ENCODE measurements at regions not wholly inside any gene's neighbourhood (a gene's known extent, or its start where the extent isn't known, plus 50 kb on each side); places are given as distances from the start of the nearest gene placed in this dataset.

GRCh38 chr15:79582650-79583049 lies 150.5 kb downstream of the MINAR1 start:
- H3K4me2 ChIP-seq (ENCODE audit: low read length) = no peak overlapping the region
- no peak overlapping the region for H3K4me3 ChIP-seq (ENCODE audit: low read depth, low read length)
- no peaks in the 10 kb centered on the region for H3K36me3 ChIP-seq (ENCODE audit: control insufficient read depth, insufficient read depth, low read length)
- H3K27me3 ChIP-seq (ENCODE audit: control insufficient read depth, insufficient read depth, low read length) = no peaks in the 10 kb centered on the region
- no peak overlapping the region for H3K9ac ChIP-seq
- H3K4me1 ChIP-seq = no peaks in the 10 kb centered on the region
- TF ChIP-seq CTCF (IDR thresholded peaks at IDR 0.05) = no peak
- H2AFZ ChIP-seq = no peak overlapping the region
- no peaks in the 10 kb centered on the region for H3K79me2 ChIP-seq
- no peak overlapping the region for H3K27ac ChIP-seq
- H3K9me3 ChIP-seq (ENCODE audit: control insufficient read depth, low read length) = no peaks in the 10 kb centered on the region

- H3K36me3 ChIP-seq (ENCODE audit: control insufficient read depth, insufficient read depth, low read length) = no peaks in the 10 kb centered on the region
- H3K4me1 ChIP-seq = no peaks in the 10 kb centered on the region
- no peak overlapping the region for H2AFZ ChIP-seq
- H3K9ac ChIP-seq = no peak overlapping the region
- H3K9me3 ChIP-seq (ENCODE audit: control insufficient read depth, low read length) = no peaks in the 10 kb centered on the region
- H3K4me3 ChIP-seq (ENCODE audit: low read depth, low read length) = no peak overlapping the region
- H3K27ac ChIP-seq = no peak overlapping the region
- no peak overlapping the region for H3K4me2 ChIP-seq (ENCODE audit: low read length)
- H3K27me3 ChIP-seq (ENCODE audit: control insufficient read depth, insufficient read depth, low read length) = no peaks in the 10 kb centered on the region
- no peaks in the 10 kb centered on the region for H3K79me2 ChIP-seq
- TF ChIP-seq CTCF (IDR thresholded peaks at IDR 0.05) = no peak
These were observed 160.0 kb downstream of the MINAR1 start for GRCh38 chr15:79592126-79592525.

- Histone ChIP-seq H3K9me3 (ENCODE audit: control insufficient read depth, low read length) (no peaks in the 10 kb centered on the region), H3K27me3 (ENCODE audit: control insufficient read depth, insufficient read depth, low read length) (no peaks in the 10 kb centered on the region), H3K9ac (no peak overlapping the region), H3K4me1 (no peaks in the 10 kb centered on the region), H3K27ac (no peak overlapping the region), H3K4me3 (ENCODE audit: low read depth, low read length) (no peak overlapping the region), H2AFZ (no peak overlapping the region), H3K36me3 (ENCODE audit: control insufficient read depth, insufficient read depth, low read length) (no peaks in the 10 kb centered on the region), H3K79me2 (no peaks in the 10 kb centered on the region), H3K4me2 (ENCODE audit: low read length) (no peak overlapping the region)
- TF ChIP-seq CTCF (IDR thresholded peaks at IDR 0.05) = no peak
These were observed 161.2 kb downstream of the MINAR1 start for GRCh38 chr15:79593119-79593869.

- no peak overlapping the region for H3K9ac ChIP-seq
- no peak overlapping the region for H3K4me2 ChIP-seq (ENCODE audit: low read length)
- H3K27me3 ChIP-seq (ENCODE audit: control insufficient read depth, insufficient read depth, low read length) = no peaks in the 10 kb centered on the region
- TF ChIP-seq CTCF (IDR thresholded peaks at IDR 0.05) = no peak
- no peaks in the 10 kb centered on the region for H3K4me1 ChIP-seq
- H2AFZ ChIP-seq = no peak overlapping the region
- no peak overlapping the region for H3K4me3 ChIP-seq (ENCODE audit: low read depth, low read length)
- H3K27ac ChIP-seq = no peak overlapping the region
- no peaks in the 10 kb centered on the region for H3K9me3 ChIP-seq (ENCODE audit: control insufficient read depth, low read length)
- H3K36me3 ChIP-seq (ENCODE audit: control insufficient read depth, insufficient read depth, low read length) = no peaks in the 10 kb centered on the region
- H3K79me2 ChIP-seq = no peaks in the 10 kb centered on the region
These were observed 163.2 kb downstream of the MINAR1 start for GRCh38 chr15:79595306-79595705.

Measured in parathyroid adenoma (tissue), 2 donors.